AG10803 (cell line): ENCODE measurements at regions not wholly inside any gene's neighbourhood (a gene's known extent, or its start where the extent isn't known, plus 50 kb on each side); places are given as distances from the start of the nearest gene placed in this dataset.

ENCODE experiments used
- DNase-seq: peaks from one replicate; pipeline ENCODE4 v3.0.0; 2010; ENCODE audit warnings: low read depth
- H3K4me3 ChIP-seq: 2 replicates; pipeline ENCODE4 v1.5.1; 2011; ENCODE audit warnings: mild to moderate bottlenecking, low read length, control low read depth
- TF ChIP-seq, protein P1 (sequence below): conservative IDR thresholded peaks from 2 replicates; pipeline ENCODE4 v1.5.1; 2011; ENCODE audit warnings: mild to moderate bottlenecking, low read length, control low read depth, inconsistent platforms

DNA sequence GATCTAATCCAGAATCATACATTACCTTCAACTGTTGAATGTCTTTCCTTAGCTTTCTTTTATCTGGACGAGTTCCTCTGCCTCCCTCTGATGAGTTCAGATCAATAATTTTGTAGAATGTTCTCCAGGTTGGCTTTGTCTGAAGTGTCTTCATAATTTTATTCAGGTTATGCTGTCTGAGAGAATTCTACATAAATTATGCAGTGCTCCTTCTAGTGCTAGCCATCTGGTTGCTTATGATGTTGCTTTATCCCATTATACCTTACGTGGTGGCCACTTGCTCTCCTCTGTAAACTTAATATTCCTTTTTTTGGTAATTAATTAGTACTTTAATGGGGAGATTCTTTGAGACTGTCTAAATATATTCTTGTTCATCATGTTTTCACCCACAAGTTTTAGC, 67.7 kb upstream of the PTCHD4 start:
- TF ChIP-seq, protein P1, sequence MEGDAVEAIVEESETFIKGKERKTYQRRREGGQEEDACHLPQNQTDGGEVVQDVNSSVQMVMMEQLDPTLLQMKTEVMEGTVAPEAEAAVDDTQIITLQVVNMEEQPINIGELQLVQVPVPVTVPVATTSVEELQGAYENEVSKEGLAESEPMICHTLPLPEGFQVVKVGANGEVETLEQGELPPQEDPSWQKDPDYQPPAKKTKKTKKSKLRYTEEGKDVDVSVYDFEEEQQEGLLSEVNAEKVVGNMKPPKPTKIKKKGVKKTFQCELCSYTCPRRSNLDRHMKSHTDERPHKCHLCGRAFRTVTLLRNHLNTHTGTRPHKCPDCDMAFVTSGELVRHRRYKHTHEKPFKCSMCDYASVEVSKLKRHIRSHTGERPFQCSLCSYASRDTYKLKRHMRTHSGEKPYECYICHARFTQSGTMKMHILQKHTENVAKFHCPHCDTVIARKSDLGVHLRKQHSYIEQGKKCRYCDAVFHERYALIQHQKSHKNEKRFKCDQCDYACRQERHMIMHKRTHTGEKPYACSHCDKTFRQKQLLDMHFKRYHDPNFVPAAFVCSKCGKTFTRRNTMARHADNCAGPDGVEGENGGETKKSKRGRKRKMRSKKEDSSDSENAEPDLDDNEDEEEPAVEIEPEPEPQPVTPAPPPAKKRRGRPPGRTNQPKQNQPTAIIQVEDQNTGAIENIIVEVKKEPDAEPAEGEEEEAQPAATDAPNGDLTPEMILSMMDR: no peak
- DNase-seq: no peak
- H3K4me3 ChIP-seq: no peak overlapping the region

DNA sequence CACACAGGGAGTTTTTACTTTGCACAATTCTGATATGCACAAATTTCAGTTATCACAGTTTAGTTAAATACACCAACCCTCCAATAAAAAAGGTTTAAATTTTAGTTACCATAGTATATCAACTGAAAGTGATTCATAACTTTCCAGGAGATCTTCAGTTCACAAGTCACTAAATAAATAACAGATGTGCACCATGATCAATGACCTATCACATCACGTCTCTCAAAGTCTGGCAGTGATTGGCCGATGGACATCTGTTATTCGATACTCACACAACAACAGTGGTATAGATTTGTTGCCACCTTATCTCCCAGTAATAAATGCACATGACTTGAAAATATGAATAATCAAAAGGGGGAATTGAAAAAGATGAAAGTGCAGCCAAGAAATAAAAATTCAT, 66.8 kb upstream of the PTCHD4 start:
- TF ChIP-seq, protein P1: no peak
- H3K4me3 ChIP-seq: no peak overlapping the region
- DNase-seq: no peak

DNA sequence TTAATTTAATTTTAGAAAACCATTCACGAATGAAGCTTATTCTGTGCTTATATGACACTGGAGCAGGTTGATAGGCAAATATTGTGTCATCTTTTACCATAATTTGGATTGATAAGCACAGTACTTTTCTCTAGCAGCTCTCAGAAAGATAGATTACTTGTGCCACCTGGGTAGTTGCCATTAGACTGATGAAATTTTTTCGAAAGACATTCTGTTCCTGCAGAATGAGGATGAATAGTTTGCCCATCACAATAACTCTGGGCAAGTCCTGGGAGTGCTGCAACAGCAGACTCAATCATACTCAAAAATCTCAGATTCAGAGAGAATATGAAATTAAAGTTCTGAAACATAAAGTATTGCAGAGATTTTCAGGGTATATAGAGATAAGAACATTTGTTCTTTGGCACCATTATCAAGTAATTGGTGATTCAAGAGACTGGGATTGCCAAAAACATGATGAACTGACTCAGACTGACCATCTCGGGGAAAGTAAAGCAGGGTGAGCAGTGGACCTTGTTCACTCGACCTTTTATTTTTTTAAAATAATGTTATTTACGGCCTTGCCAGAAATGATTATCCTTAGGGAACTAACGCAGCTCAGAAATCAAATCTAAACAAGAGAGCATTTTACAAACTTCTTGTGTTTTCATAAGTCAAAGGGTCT, 65.8 kb upstream of the PTCHD4 start:
- H3K4me3 ChIP-seq: no peak overlapping the region
- no peak for DNase-seq
- TF ChIP-seq, protein P1: no peak

DNA sequence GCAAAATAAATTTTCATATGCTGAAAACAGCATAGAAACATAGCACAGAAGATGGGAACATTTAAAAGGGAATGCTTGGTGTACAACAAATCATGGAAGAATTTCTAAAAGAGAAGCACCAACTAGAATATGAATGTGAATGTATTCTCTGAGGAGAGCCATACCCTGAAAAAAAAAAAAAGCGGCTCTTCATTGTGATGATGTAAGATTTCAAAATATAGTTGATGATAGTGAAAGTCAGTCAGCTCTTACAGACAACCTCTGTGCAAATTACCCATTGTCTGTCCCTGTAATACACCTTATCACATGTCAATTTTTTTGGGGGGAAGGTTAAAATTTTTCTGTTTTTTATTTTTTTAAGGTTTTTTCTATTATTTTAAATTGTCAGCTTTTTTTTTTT, 58.6 kb upstream of the PTCHD4 start:
- DNase-seq: no peak
- TF ChIP-seq, protein P1: no peak
- no peak overlapping the region for H3K4me3 ChIP-seq
